Lung (tissue), 11 donors: ENCODE measurements at regions not wholly inside any gene's neighbourhood (a gene's known extent, or its start where the extent isn't known, plus 50 kb on each side); places are given as distances from the start of the nearest gene placed in this dataset.

Experiments used
- ATAC-seq: fragments of 200-7000 bp; cut with Tn5 transposase; one replicate; pipeline ENCODE4 v1.9.1; 2020; ENCODE audit warnings: moderate number of reproducible peaks; ENCODE audit not compliant: insufficient read depth, low FRiP score
- DNase-seq, 3 donors: peaks; one replicate each; pipeline ENCODE4 v3.0.0-alpha.2; 2013 to 2017
- H3K27ac ChIP-seq, 2 donors: one replicate each; pipeline ENCODE4 v1.5.1; 2013; ENCODE audit warnings: mild to moderate bottlenecking in 2 of 2, moderate library complexity in 2 of 2, control low read depth in 1 of 2, inconsistent platforms in 1 of 2, low read depth in 1 of 2, low read length in 1 of 2
- H3K27me3 ChIP-seq, 3 donors: one replicate each; pipeline ENCODE4 v1.5.1; 2013; ENCODE audit warnings: low read length in 2 of 3; ENCODE audit not compliant: control insufficient read depth in 3 of 3, insufficient read depth in 3 of 3
- H3K36me3 ChIP-seq, 4 donors: one replicate each; pipeline ENCODE4 v1.5.1; 2013; ENCODE audit warnings: low read length in 4 of 4, mild to moderate bottlenecking in 1 of 4, moderate library complexity in 1 of 4; ENCODE audit not compliant: control insufficient read depth in 4 of 4, insufficient read depth in 4 of 4
- H3K4me1 ChIP-seq, 5 donors: one replicate each; pipeline ENCODE4 v1.5.1; 2013; ENCODE audit warnings: low read length in 5 of 5, mild to moderate bottlenecking in 2 of 5, moderate library complexity in 1 of 5; ENCODE audit not compliant: control insufficient read depth in 5 of 5, insufficient read depth in 5 of 5
- H3K4me3 ChIP-seq: one replicate; pipeline ENCODE4 v1.5.1; 2013; ENCODE audit warnings: mild to moderate bottlenecking, control low read depth, moderate library complexity
- H3K9ac ChIP-seq, 2 donors: one replicate each; pipeline ENCODE4 v1.5.1; 2013; ENCODE audit warnings: low read length in 2 of 2, control low read depth in 1 of 2; ENCODE audit not compliant: insufficient read depth in 1 of 2
- H3K9me3 ChIP-seq, 4 donors: one replicate each; pipeline ENCODE4 v1.5.1; 2013; ENCODE audit warnings: low read length in 3 of 4, mild to moderate bottlenecking in 1 of 4, moderate library complexity in 1 of 4; ENCODE audit not compliant: control insufficient read depth in 4 of 4, insufficient read depth in 3 of 4
- WGBS, 2 donors: extraction: QIAGEN DNeasy Blood & Tissue Kit; methylation state at CpG; one replicate each; pipeline ENCODE4 v1.1.7; 2013; 5-methylcytosine and 5-hydroxymethylcytosine counted together
- TF ChIP-seq, protein P1 (sequence below): IDR thresholded peaks from 2 replicates; pipeline ENCODE4 v1.5.1; 2012; ENCODE audit warnings: mild to moderate bottlenecking; ENCODE audit errors: control extremely low read depth, extremely low read depth
- donor health status: control.
- donor health status: control.
- donor health status: Bipolar disorder and iron deficiency.
- donor health status: healthy.
- donor health status: DM: yes; HTN: yes; CAD: no.

DNA sequence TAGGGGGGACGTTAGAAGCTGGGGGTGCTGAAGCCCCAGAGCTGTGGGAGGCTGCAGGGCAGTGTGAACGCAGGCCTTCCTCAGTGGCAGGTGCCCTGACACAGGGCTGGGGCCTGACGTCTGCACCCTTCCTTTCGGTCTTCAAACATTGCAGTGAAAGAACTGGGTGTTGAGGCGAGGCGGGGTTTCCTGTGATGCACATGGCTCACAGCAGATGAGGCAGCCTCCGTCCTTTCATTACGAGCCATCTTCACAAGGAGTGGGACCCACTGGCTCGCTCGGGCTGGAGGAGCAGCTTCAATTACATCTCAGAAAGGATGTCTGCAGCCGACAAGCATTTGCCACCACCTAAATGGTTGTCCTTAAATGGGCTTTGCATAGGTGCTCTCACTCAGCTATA is 180.3 kb upstream of the SHH start:
- ATAC-seq = no peak
- H3K9ac ChIP-seq = no peak overlapping the region
- DNase-seq = peak in 1 of 3 donors; percentile 5

DNA sequence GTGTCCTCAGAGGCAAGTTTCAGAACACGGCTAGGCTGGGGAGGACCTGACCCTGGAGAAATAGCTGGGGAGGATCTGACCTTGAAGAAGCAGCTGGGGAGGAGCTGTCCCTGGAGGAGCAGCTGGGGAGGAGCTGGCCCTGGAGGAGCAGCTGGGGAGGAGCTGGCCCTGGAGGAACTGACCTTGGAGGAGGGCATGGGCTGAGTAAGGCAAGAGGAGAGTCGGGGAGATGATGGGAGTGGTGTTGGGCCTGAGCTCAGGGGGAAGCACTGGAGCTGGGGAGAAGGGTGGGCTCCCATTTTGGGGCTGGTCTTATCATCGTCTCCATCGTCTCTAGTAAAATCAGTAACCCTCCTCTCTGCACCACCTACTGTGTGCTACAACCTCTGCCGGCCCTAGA is 179.8 kb upstream of the SHH start:
- Histone ChIP-seq H3K9me3 (no peaks in the 10 kb centered on the region), H3K4me3 (no peak overlapping the region), H3K27ac (no peak overlapping the region), H3K4me1 (peaks cover 0 to 3% (median 0%) of the 10 kb centered on the region in 5 donors), H3K9ac (no peak overlapping the region), H3K27me3 (no peaks in the 10 kb centered on the region), H3K36me3 (no peaks in the 10 kb centered on the region)
- ATAC-seq (no peak), DNase-seq (peak in 1 of 3 donors; percentile 5)
- 89 to 91% methylated on average over 5 of the region's 5 CpGs for WGBS, 2 donors
- TF ChIP-seq, protein P1, sequence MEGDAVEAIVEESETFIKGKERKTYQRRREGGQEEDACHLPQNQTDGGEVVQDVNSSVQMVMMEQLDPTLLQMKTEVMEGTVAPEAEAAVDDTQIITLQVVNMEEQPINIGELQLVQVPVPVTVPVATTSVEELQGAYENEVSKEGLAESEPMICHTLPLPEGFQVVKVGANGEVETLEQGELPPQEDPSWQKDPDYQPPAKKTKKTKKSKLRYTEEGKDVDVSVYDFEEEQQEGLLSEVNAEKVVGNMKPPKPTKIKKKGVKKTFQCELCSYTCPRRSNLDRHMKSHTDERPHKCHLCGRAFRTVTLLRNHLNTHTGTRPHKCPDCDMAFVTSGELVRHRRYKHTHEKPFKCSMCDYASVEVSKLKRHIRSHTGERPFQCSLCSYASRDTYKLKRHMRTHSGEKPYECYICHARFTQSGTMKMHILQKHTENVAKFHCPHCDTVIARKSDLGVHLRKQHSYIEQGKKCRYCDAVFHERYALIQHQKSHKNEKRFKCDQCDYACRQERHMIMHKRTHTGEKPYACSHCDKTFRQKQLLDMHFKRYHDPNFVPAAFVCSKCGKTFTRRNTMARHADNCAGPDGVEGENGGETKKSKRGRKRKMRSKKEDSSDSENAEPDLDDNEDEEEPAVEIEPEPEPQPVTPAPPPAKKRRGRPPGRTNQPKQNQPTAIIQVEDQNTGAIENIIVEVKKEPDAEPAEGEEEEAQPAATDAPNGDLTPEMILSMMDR = no peak

More for the DNA sequence above, 180.3 kb upstream of the SHH start:
- peaks cover 0 to 5% (median 0%) of the 10 kb centered on the region in 5 donors for H3K4me1 ChIP-seq
- H3K27ac ChIP-seq = no peak overlapping the region
- H3K9me3 ChIP-seq = no peaks in the 10 kb centered on the region
- TF ChIP-seq, protein P1 = no peak
- no peaks in the 10 kb centered on the region for H3K36me3 ChIP-seq
- H3K27me3 ChIP-seq = no peaks in the 10 kb centered on the region
- H3K4me3 ChIP-seq = no peak overlapping the region
- 89 to 92% methylated on average over 11 of the region's 11 CpGs for WGBS, 2 donors

DNA sequence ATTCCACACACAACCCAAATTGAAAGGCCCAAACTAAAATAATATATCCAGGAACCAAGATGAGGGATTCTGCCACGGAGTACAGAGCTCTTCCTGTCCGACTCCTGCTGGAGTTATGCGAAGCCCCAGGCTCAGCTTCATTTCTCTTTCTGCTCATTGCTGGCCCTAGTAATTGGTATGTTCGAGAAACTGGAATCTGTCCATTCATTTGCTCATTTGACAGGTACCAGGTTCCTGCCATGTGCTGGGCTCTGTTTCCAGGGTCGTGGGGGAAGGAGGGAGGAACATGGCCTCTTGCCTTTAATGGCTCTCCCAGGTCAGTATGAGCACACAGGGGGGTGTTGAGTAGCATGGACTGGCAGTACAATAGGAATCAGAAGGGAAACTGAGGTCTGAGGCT is 179.2 kb upstream of the SHH start:
- no peaks in the 10 kb centered on the region for H3K4me1 ChIP-seq
- no peaks in the 10 kb centered on the region for H3K36me3 ChIP-seq
- TF ChIP-seq, protein P1 = no peak
- H3K9ac ChIP-seq = no peak overlapping the region
- H3K27me3 ChIP-seq = no peaks in the 10 kb centered on the region
- no peaks in the 10 kb centered on the region for H3K9me3 ChIP-seq
- WGBS, 2 donors = 77 to 79% methylated on average over 5 of the region's 5 CpGs
- H3K4me3 ChIP-seq = no peak overlapping the region
- no peak for ATAC-seq
- H3K27ac ChIP-seq = no peak overlapping the region
- no peak for DNase-seq

DNA sequence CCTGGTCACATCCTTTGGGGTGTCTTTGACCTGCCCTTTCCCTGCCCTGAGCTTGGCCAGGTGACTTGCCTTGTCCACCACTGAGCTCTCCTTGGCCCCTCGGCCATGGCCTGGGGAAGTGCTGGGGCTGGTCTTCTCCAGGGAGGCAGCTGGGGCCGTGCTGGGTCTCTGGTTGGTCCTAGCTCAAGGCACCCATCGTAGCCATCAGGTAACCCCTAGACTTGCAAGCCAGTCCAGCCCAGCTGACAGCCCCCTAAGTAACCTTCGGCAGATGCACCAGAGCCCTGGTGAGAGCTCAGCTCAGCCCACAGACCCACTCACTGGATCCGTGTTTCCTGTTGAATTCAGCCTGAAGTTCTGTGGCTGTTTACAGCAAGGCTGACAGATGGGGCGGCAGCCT is 176.2 kb upstream of the SHH start:
- H3K9ac ChIP-seq = no peak overlapping the region
- H3K4me1 ChIP-seq = no peaks in the 10 kb centered on the region
- TF ChIP-seq, protein P1 = no peak
- whole genome bisulfite sequencing, 2 donors = 83 to 84% methylated on average over 6 of the region's 6 CpGs
- H3K9me3 ChIP-seq = no peaks in the 10 kb centered on the region
- no peak overlapping the region for H3K4me3 ChIP-seq
- no peaks in the 10 kb centered on the region for H3K27me3 ChIP-seq
- DNase-seq (peak in 1 of 3 donors; percentile 8), ATAC-seq (no peak)
- H3K27ac ChIP-seq = no peak overlapping the region
- no peaks in the 10 kb centered on the region for H3K36me3 ChIP-seq
